BE2C (cell line): ENCODE measurements at regions not wholly inside any gene's neighbourhood (a gene's known extent, or its start where the extent isn't known, plus 50 kb on each side); places are given as distances from the start of the nearest gene placed in this dataset.

ENCODE experiments used
- DNase-seq: peaks from one replicate; pipeline ENCODE4 v3.0.0-alpha.2; 2020
- H3K27me3 ChIP-seq: fragments of 250-450 bp; sonication (Bioruptor Pico); 2 replicates; pipeline ENCODE4 v1.5.1; 2020; ENCODE audit warnings: mild to moderate bottlenecking
- H3K36me3 ChIP-seq: fragments of 250-450 bp; sonication (Bioruptor Pico); 2 replicates; pipeline ENCODE4 v1.5.1; 2020; ENCODE audit warnings: mild to moderate bottlenecking
- H3K4me1 ChIP-seq: fragments of 250-450 bp; sonication (Bioruptor Pico); 2 replicates; pipeline ENCODE4 v1.5.1; 2020
- H3K4me3 ChIP-seq: 2 replicates; pipeline ENCODE4 v1.5.1; 2011; ENCODE audit warnings: low read depth, low read length
- H3K9me3 ChIP-seq: fragments of 250-450 bp; sonication (Bioruptor Pico); 2 replicates; pipeline ENCODE4 v1.5.1; 2020
- CTCF ChIP-seq: IDR thresholded peaks from 2 replicates; pipeline ENCODE4 v1.5.1; 2012; ENCODE audit warnings: mild to moderate bottlenecking, low read depth, low read length

- Histone ChIP-seq H3K4me1 (peaks cover 8% of the 10 kb centered on the region; the same call in 1 of the 2 replicates), H3K36me3 (no peaks in the 10 kb centered on the region), H3K4me3 (no peak overlapping the region), H3K27me3 (no peaks in the 10 kb centered on the region), H3K9me3 (no peaks in the 10 kb centered on the region)
- no peak for DNase-seq
- no peak for TF ChIP-seq CTCF
These were observed 115.8 kb upstream of the FAM78B start for GRCh38 chr1:166282391-166283137.

- no peaks in the 10 kb centered on the region for H3K36me3 ChIP-seq
- H3K27me3 ChIP-seq = no peaks in the 10 kb centered on the region
- H3K4me1 ChIP-seq = peaks cover 8% of the 10 kb centered on the region; the same call in 1 of the 2 replicates
- TF ChIP-seq CTCF = no peak
- DNase-seq = no peak
- no peak overlapping the region for H3K4me3 ChIP-seq
- no peaks in the 10 kb centered on the region for H3K9me3 ChIP-seq
These were observed 116.4 kb upstream of the FAM78B start for GRCh38 chr1:166283190-166283589.

GRCh38 chr1:166283600-166283999 is 116.8 kb upstream of the FAM78B start:
- H3K9me3 ChIP-seq = no peaks in the 10 kb centered on the region
- H3K4me1 ChIP-seq = peaks cover 8% of the 10 kb centered on the region; the same call in 1 of the 2 replicates
- no peaks in the 10 kb centered on the region for H3K36me3 ChIP-seq
- no peak for TF ChIP-seq CTCF
- no peaks in the 10 kb centered on the region for H3K27me3 ChIP-seq
- DNase-seq = no peak
- no peak overlapping the region for H3K4me3 ChIP-seq

GRCh38 chr1:166289309-166290050 is 122.7 kb upstream of the FAM78B start:
- no peak for TF ChIP-seq CTCF
- no peak overlapping the region for H3K4me3 ChIP-seq
- no peaks in the 10 kb centered on the region for H3K36me3 ChIP-seq
- no peak for DNase-seq
- no peaks in the 10 kb centered on the region for H3K9me3 ChIP-seq
- H3K27me3 ChIP-seq = no peaks in the 10 kb centered on the region
- peaks cover 8% of the 10 kb centered on the region; the same call in 1 of the 2 replicates for H3K4me1 ChIP-seq

- Histone ChIP-seq H3K4me3 (no peak overlapping the region), H3K9me3 (no peaks in the 10 kb centered on the region), H3K27me3 (no peaks in the 10 kb centered on the region), H3K4me1 (no peaks in the 10 kb centered on the region), H3K36me3 (no peaks in the 10 kb centered on the region)
- no peak for TF ChIP-seq CTCF
- no peak for DNase-seq
These were observed 128.9 kb upstream of the FAM78B start for GRCh38 chr1:166295656-166296055.

GRCh38 chr1:166297993-166298392 is 131.2 kb upstream of the FAM78B start:
- Histone ChIP-seq H3K4me3 (no peak overlapping the region), H3K27me3 (no peaks in the 10 kb centered on the region), H3K4me1 (no peaks in the 10 kb centered on the region), H3K36me3 (no peaks in the 10 kb centered on the region), H3K9me3 (no peaks in the 10 kb centered on the region)
- no peak for DNase-seq
- TF ChIP-seq CTCF = no peak
